ENCODE measurements at regions not wholly inside any gene's neighbourhood (a gene's known extent, or its start where the extent isn't known, plus 50 kb on each side); places are given as distances from the start of the nearest gene placed in this dataset.

GRCh38 chr1:233790662-233791371 is 113.7 kb upstream of the SLC35F3 start:
- H3K27ac ChIP-seq = no peak overlapping the region
- TF ChIP-seq, protein P1, sequence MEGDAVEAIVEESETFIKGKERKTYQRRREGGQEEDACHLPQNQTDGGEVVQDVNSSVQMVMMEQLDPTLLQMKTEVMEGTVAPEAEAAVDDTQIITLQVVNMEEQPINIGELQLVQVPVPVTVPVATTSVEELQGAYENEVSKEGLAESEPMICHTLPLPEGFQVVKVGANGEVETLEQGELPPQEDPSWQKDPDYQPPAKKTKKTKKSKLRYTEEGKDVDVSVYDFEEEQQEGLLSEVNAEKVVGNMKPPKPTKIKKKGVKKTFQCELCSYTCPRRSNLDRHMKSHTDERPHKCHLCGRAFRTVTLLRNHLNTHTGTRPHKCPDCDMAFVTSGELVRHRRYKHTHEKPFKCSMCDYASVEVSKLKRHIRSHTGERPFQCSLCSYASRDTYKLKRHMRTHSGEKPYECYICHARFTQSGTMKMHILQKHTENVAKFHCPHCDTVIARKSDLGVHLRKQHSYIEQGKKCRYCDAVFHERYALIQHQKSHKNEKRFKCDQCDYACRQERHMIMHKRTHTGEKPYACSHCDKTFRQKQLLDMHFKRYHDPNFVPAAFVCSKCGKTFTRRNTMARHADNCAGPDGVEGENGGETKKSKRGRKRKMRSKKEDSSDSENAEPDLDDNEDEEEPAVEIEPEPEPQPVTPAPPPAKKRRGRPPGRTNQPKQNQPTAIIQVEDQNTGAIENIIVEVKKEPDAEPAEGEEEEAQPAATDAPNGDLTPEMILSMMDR (IDR thresholded peaks at IDR 0.05) = peak in 5 of 6 experiments; percentile 74 to 95 (median 91)
- no peak for TF ChIP-seq POLR2A (IDR thresholded peaks at IDR 0.05)
- H3K36me3 ChIP-seq = no peaks in the 10 kb centered on the region
- H3K4me1 ChIP-seq = no peaks in the 10 kb centered on the region
- H3K9me3 ChIP-seq = no peaks in the 10 kb centered on the region
- peak in 1 of 3 donors; percentile 69 for DNase-seq
- no peak overlapping the region for H3K4me3 ChIP-seq
- H3K27me3 ChIP-seq = no peaks in the 10 kb centered on the region

DNA sequence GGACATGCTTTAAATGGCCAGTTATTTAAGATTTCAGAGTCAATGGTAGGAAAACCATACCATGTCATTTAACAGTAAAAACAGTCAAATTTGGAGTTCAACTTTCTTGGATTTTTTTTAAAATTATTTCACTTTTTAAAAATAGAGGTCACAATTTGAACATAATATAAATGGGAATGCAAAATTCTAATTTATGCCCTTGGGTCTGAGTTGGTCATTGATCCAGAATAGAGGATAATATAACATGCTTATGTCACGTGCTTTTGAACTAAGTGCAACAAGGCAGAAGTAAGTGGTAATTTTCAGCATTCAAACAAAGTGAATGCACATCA is 113.1 kb upstream of the SLC35F3 start:
- H3K27ac ChIP-seq = no peak overlapping the region

GRCh38 chr1:233791721-233792120 is 112.8 kb upstream of the SLC35F3 start:
- H3K27ac ChIP-seq = no peak overlapping the region
- no peaks in the 10 kb centered on the region for H3K36me3 ChIP-seq
- no peak for DNase-seq
- no peaks in the 10 kb centered on the region for H3K9me3 ChIP-seq
- TF ChIP-seq, protein P1 (IDR thresholded peaks at IDR 0.05) = no peak
- TF ChIP-seq POLR2A (IDR thresholded peaks at IDR 0.05) = no peak
- no peaks in the 10 kb centered on the region for H3K4me1 ChIP-seq
- no peaks in the 10 kb centered on the region for H3K27me3 ChIP-seq
- no peak overlapping the region for H3K4me3 ChIP-seq

More for the DNA sequence above, 113.1 kb upstream of the SLC35F3 start:
- no peaks in the 10 kb centered on the region for H3K27me3 ChIP-seq
- no peaks in the 10 kb centered on the region for H3K9me3 ChIP-seq
- H3K4me1 ChIP-seq = no peaks in the 10 kb centered on the region
- H3K36me3 ChIP-seq = no peaks in the 10 kb centered on the region
- no peak overlapping the region for H3K4me3 ChIP-seq
- no peak for TF ChIP-seq POLR2A (IDR thresholded peaks at IDR 0.05)
- no peak for DNase-seq

GRCh38 chr1:233794863-233795262 is 109.6 kb upstream of the SLC35F3 start:
- H3K4me1 ChIP-seq = no peaks in the 10 kb centered on the region

DNA sequence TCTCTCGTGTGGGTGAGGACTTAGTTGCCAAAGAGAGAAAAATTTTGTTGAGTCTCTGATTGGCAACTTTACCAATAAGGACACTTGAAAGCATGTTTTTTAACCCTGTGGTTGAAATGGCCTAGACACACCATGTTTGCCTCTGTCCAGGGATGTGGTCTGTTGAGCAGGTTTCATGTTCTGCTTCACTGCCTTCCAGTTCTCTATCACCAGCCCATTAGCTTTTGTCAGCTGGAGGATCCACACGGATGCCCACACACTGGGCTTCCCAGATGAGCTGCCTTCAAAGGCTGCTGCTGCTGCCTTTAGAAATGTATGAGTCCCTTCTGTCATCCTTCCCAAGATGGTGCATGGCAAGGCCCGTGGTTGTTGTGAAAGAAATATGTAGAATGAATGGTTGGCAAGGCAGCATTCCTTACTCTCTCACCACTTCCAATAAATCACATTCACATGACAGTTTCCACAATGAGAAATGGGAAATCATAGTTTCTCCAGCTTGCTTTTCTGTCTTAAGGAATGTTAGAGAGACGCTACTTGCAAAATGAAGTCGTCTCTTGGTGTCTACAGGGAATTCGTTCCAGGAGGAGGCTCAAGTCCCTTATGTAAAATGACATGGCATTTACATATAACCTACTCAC is 108.2 kb upstream of the SLC35F3 start:
- no peaks in the 10 kb centered on the region for H3K4me1 ChIP-seq
- no peaks in the 10 kb centered on the region for H3K36me3 ChIP-seq
- DNase-seq = no peak
- H3K9me3 ChIP-seq = no peaks in the 10 kb centered on the region
- no peaks in the 10 kb centered on the region for H3K27me3 ChIP-seq
- no peak overlapping the region for H3K27ac ChIP-seq
- no peak overlapping the region for H3K4me3 ChIP-seq
- TF ChIP-seq POLR2A (IDR thresholded peaks at IDR 0.05) = no peak
- TF ChIP-seq, protein P1 (IDR thresholded peaks at IDR 0.05) = no peak

More at GRCh38 chr1:233794863-233795262, 109.6 kb upstream of the SLC35F3 start:
- H3K9me3 ChIP-seq = no peaks in the 10 kb centered on the region
- no peak for TF ChIP-seq POLR2A (IDR thresholded peaks at IDR 0.05)
- TF ChIP-seq, protein P1 (IDR thresholded peaks at IDR 0.05) = no peak
- H3K27ac ChIP-seq = no peak overlapping the region
- H3K4me3 ChIP-seq = no peak overlapping the region
- no peak for DNase-seq
- H3K36me3 ChIP-seq = no peaks in the 10 kb centered on the region
- no peaks in the 10 kb centered on the region for H3K27me3 ChIP-seq

GRCh38 chr1:233802611-233803010 is 101.9 kb upstream of the SLC35F3 start:
- Histone ChIP-seq H3K4me1 (no peaks in the 10 kb centered on the region), H3K4me3 (no peak overlapping the region), H3K9me3 (no peaks in the 10 kb centered on the region), H3K36me3 (no peaks in the 10 kb centered on the region), H3K27ac (no peak overlapping the region), H3K27me3 (no peaks in the 10 kb centered on the region)
- no peak for TF ChIP-seq POLR2A (IDR thresholded peaks at IDR 0.05)
- TF ChIP-seq, protein P1 (IDR thresholded peaks at IDR 0.05) = no peak
- DNase-seq = no peak
